GM12873 (cell line): ENCODE measurements at regions not wholly inside any gene's neighbourhood (a gene's known extent, or its start where the extent isn't known, plus 50 kb on each side); places are given as distances from the start of the nearest gene placed in this dataset.

ENCODE experiments used
- TF ChIP-seq, protein P1 (sequence below): IDR thresholded peaks from 2 replicates; pipeline ENCODE4 v1.5.1; 2012; ENCODE audit warnings: low read depth, mild to moderate bottlenecking, moderate library complexity, low read length, control low read depth; ENCODE audit not compliant: insufficient read depth; ENCODE audit errors: missing control alignments

- TF ChIP-seq, protein P1, sequence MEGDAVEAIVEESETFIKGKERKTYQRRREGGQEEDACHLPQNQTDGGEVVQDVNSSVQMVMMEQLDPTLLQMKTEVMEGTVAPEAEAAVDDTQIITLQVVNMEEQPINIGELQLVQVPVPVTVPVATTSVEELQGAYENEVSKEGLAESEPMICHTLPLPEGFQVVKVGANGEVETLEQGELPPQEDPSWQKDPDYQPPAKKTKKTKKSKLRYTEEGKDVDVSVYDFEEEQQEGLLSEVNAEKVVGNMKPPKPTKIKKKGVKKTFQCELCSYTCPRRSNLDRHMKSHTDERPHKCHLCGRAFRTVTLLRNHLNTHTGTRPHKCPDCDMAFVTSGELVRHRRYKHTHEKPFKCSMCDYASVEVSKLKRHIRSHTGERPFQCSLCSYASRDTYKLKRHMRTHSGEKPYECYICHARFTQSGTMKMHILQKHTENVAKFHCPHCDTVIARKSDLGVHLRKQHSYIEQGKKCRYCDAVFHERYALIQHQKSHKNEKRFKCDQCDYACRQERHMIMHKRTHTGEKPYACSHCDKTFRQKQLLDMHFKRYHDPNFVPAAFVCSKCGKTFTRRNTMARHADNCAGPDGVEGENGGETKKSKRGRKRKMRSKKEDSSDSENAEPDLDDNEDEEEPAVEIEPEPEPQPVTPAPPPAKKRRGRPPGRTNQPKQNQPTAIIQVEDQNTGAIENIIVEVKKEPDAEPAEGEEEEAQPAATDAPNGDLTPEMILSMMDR = no peak
Observed at GRCh38 chr17:30720013-30720471, 104.5 kb downstream of the CRLF3 start.

DNA sequence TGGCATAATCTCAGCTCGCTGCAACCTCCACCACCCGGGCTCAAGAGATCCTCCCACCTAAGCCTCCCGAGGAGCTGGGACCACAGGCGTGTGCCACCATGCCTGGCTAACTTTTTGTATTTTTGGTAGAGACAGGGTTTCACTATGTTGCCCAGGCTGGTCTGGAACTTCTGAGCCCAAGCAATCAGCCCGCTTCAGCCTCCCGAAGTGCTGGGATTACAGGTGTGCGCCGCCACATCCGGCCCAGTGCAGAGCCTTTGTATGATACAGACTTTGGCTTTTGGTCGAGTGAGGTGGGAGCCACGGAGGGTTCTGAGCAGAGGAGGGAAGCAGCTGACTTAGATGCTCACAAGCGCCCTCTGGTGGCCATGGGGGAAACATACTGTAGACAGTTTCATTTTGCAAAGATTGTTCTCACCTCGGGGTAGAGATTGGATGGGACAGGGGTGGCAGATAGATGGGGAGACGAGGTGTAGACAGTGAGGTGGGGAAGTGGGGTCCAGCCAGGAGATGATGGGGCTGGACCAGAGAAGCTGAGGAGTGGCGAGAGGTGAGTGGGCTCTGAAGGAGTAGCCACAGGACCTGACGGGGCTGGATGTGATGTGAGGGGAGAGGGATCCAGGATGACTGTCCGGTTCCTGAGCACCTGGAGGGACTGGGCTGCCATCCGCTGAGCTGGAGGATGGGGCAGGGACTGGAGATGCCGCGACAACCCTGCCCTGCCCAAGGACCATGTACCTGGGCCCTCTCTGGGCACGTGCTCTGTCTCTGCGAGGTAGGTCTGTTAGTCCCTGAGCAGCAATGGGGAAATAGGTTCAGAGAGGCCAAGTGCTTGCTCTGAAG, 105.1 kb downstream of the CRLF3 start:
- TF ChIP-seq, protein P1 = peak; percentile 75

GRCh38 chr17:30717291-30718098, 107.0 kb downstream of the CRLF3 start:
- TF ChIP-seq, protein P1 = no peak

- TF ChIP-seq, protein P1 = peak; percentile 42
Observed at GRCh38 chr17:30716461-30717290, 107.8 kb downstream of the CRLF3 start.

DNA sequence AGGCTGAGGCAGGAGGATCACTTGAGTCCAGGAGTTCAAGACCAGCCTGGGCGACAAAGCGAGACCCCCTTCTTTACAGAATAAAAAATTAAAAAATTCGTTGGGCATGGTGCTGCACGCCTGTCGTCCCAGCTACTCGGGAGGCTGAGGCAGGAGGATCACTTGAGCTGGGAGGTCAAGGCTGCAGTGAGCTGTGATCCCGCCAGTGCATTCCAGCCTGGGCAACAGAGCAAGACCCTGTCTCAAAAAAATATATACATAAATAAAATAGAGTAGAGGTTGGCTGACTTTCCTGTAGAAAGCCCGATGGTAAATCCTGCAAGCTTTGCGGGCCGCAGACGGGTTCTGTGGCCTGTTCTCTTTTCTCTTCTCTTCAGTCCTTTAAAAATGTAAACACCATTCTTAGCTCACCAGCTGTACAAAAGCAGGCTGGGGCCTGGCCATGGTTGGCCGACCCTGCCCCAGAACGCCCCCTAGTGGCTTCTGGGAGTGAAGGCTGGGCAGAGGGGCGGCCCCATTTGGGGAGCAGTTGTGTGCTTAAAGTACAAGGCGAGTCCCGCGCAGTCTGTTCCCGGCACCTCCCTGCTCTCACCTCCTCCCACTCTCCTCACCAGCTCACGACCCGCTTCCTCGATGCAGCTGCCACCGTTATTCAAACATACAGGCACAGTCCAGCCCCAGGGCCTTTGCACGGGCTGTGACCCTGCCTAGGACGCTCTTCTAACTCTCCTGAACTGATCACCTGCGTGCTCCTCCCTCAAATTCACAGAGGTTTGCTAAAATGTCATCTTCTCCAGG, 109.5 kb downstream of the CRLF3 start:
- TF ChIP-seq, protein P1 = peak; percentile 70

- TF ChIP-seq, protein P1 = no peak
Observed at GRCh38 chr17:30701498-30701989, 122.9 kb downstream of the CRLF3 start.
